K562 (cell line): ENCODE measurements at regions not wholly inside any gene's neighbourhood (a gene's known extent, or its start where the extent isn't known, plus 50 kb on each side); places are given as distances from the start of the nearest gene placed in this dataset.

ENCODE experiments used
- BMI1 ChIP-seq: fragments of 150-350 bp; IDR thresholded peaks from 2 replicates; pipeline ENCODE4 v1.6.1; 2014; ENCODE audit warnings: low read length
- ILK ChIP-seq: fragments of 450-650 bp; IDR thresholded peaks from 2 replicates; pipeline ENCODE4 v1.6.1; 2016; ENCODE audit warnings: missing genetic modification characterization, low read depth, mild to moderate bottlenecking, missing compliant biosample characterization, moderate library complexity, borderline replicate concordance
- KDM1A ChIP-seq, 2 experiments: fragments of 450-650 bp; IDR thresholded peaks; 2 replicates each; pipeline ENCODE4 v1.6.1; 2016; ENCODE audit warnings: mild to moderate bottlenecking in 2 of 2
- MYC ChIP-seq, 2 experiments: fragments of 250-450 bp in 1 of 2; sonication (Bioruptor Pico) in 1 of 2; IDR thresholded peaks; 2 replicates each; pipeline versions ENCODE4 v1.5.1 to v1.6.1; 2012 to 2021; ENCODE audit warnings: low read depth in 2 of 2, borderline replicate concordance in 1 of 2, improper control_type of control experiment in 1 of 2, low read length in 1 of 2, mild to moderate bottlenecking in 1 of 2, moderate library complexity in 1 of 2
- NFRKB ChIP-seq: fragments of 450-650 bp; IDR thresholded peaks from 2 replicates; pipeline ENCODE4 v1.6.1; 2016; ENCODE audit warnings: low read depth
- PRMT5 ChIP-seq: sonication (generic); formaldehyde crosslinking; IDR thresholded peaks from 2 replicates; pipeline ENCODE4 v1.5.0; 2020; ENCODE audit warnings: missing genetic modification reagents
- SIN3A ChIP-seq, 2 experiments: fragments of 150-350 bp in 1 of 2; IDR thresholded peaks; 2 replicates each; pipeline ENCODE4 v1.6.1; 2011 to 2016; ENCODE audit warnings: borderline replicate concordance in 2 of 2, low read depth in 2 of 2, low read length in 2 of 2, mild to moderate bottlenecking in 2 of 2, moderate library complexity in 2 of 2; ENCODE audit not compliant: control insufficient read depth in 1 of 2
- SMAD1 ChIP-seq: fragments of 150-350 bp; IDR thresholded peaks from 2 replicates; pipeline ENCODE4 v1.6.1; 2014; ENCODE audit warnings: low read length, low read depth; ENCODE audit not compliant: partially characterized antibody
- STAT5B ChIP-seq: fragments of 250-450 bp; sonication (Bioruptor Pico); IDR thresholded peaks from 2 replicates; pipeline ENCODE4 v1.8.0; 2021; ENCODE audit warnings: mild to moderate bottlenecking, inconsistent platforms
- TAF7 ChIP-seq: fragments of 450-650 bp; IDR thresholded peaks from 2 replicates; pipeline ENCODE4 v1.6.1; 2016; ENCODE audit warnings: missing genetic modification characterization, missing compliant biosample characterization
- ZBTB11 ChIP-seq, 3 experiments: fragments of 200-800 bp in 1 of 3; fragments of 250-450 bp in 1 of 3; fragments of 450-650 bp in 1 of 3; sonication (Bioruptor Pico) in 1 of 3; sonication (Bioruptor generic) in 1 of 3; formaldehyde crosslinking in 1 of 3; IDR thresholded peaks; 2 replicates each; pipeline versions ENCODE4 v1.6.1 to v1.8.0; 2016 to 2022; ENCODE audit warnings: mild to moderate bottlenecking in 2 of 3, missing genetic modification characterization in 2 of 3, missing compliant biosample characterization in 1 of 3, moderate library complexity in 1 of 3
- ZC3H11A ChIP-seq: IDR thresholded peaks from 2 replicates; pipeline ENCODE4 v1.6.1; 2012; ENCODE audit warnings: low read depth, low read length, improper control_type of control experiment
- ZEB2 ChIP-seq: fragments of 450-650 bp; IDR thresholded peaks from 2 replicates; pipeline ENCODE4 v1.6.1; 2016
- TF ChIP-seq, protein P1 (sequence below): fragments of 450-650 bp; IDR thresholded peaks from 2 replicates; pipeline ENCODE4 v1.6.1; 2017; ENCODE audit warnings: antibody characterized with exemption
- TF ChIP-seq, protein P2 (sequence below): fragments of 250-450 bp; sonication (Bioruptor Pico); IDR thresholded peaks from 2 replicates; pipeline ENCODE4 v1.8.0; 2022; ENCODE audit warnings: inconsistent platforms

- TF ChIP-seq ZBTB11 (CRISPR knock-in tag; IDR thresholded peaks at IDR 0.05) (no peak; a peak in 1 of 6 replicates), SIN3A (IDR thresholded peaks at IDR 0.05; ENCODE audit: borderline replicate concordance in 2 of 2, control insufficient read depth in 1 of 2, low read depth in 2 of 2, low read length in 2 of 2) (no peak), BMI1 (no peak), PRMT5 (CRISPR knock-in tag) (no peak), SMAD1 (peak; percentile 34), ZC3H11A (no peak), NFRKB (no peak), TAF7 (no peak), ILK (tag) (no peak), ZEB2 (peak; percentile 94), STAT5B (no peak), MYC (IDR thresholded peaks at IDR 0.05; ENCODE audit: low read depth, low read length) (no peak), MYC (CRISPR knock-in tag; IDR thresholded peaks at IDR 0.05; ENCODE audit: borderline replicate concordance, low read depth) (no peak), KDM1A (IDR thresholded peaks at IDR 0.05) (peak; percentile 78 to 85)
- TF ChIP-seq, protein P1, sequence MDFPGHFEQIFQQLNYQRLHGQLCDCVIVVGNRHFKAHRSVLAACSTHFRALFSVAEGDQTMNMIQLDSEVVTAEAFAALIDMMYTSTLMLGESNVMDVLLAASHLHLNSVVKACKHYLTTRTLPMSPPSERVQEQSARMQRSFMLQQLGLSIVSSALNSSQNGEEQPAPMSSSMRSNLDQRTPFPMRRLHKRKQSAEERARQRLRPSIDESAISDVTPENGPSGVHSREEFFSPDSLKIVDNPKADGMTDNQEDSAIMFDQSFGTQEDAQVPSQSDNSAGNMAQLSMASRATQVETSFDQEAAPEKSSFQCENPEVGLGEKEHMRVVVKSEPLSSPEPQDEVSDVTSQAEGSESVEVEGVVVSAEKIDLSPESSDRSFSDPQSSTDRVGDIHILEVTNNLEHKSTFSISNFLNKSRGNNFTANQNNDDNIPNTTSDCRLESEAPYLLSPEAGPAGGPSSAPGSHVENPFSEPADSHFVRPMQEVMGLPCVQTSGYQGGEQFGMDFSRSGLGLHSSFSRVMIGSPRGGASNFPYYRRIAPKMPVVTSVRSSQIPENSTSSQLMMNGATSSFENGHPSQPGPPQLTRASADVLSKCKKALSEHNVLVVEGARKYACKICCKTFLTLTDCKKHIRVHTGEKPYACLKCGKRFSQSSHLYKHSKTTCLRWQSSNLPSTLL, result no peak
- TF ChIP-seq, protein P2, sequence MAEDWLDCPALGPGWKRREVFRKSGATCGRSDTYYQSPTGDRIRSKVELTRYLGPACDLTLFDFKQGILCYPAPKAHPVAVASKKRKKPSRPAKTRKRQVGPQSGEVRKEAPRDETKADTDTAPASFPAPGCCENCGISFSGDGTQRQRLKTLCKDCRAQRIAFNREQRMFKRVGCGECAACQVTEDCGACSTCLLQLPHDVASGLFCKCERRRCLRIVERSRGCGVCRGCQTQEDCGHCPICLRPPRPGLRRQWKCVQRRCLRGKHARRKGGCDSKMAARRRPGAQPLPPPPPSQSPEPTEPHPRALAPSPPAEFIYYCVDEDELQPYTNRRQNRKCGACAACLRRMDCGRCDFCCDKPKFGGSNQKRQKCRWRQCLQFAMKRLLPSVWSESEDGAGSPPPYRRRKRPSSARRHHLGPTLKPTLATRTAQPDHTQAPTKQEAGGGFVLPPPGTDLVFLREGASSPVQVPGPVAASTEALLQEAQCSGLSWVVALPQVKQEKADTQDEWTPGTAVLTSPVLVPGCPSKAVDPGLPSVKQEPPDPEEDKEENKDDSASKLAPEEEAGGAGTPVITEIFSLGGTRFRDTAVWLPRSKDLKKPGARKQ (CRISPR knock-in tag), result no peak
These were observed 350.6 kb upstream of the CCL2 start (continued) for GRCh38 chr17:33904476-33904875.
